ENCODE measurements at regions not wholly inside any gene's neighbourhood (a gene's known extent, or its start where the extent isn't known, plus 50 kb on each side); places are given as distances from the start of the nearest gene placed in this dataset.

- no peak overlapping the region for H3K4me3 ChIP-seq (ENCODE audit: low read length)
- H3K27ac ChIP-seq (ENCODE audit: low read depth, low read length), result no peak overlapping the region
- H3K9me2 ChIP-seq (replicated peaks; ENCODE audit: control insufficient read depth, low read length), result no peaks in the 10 kb centered on the region
- H3K36me3 ChIP-seq (ENCODE audit: control insufficient read depth, low read length), result no peaks in the 10 kb centered on the region
- no peaks in the 10 kb centered on the region for H4K20me1 ChIP-seq (ENCODE audit: control insufficient read depth, insufficient read depth, low read depth, low read length)
- peaks cover 8% of the 10 kb centered on the region; the same call in 1 of the 2 replicates for H3K27me3 ChIP-seq (ENCODE audit: control insufficient read depth, low read length)
- no peaks in the 10 kb centered on the region for H3K4me1 ChIP-seq (ENCODE audit: control insufficient read depth, low read length)
- no peaks in the 10 kb centered on the region for H3K79me2 ChIP-seq (ENCODE audit: control insufficient read depth, low read length)
- H3K4me2 ChIP-seq (ENCODE audit: low read length), result no peak overlapping the region
- H3F3A ChIP-seq (ENCODE audit: control insufficient read depth, insufficient read depth), result no peaks in the 10 kb centered on the region
- no peak for TF ChIP-seq EZH2phosphoT487 (IDR thresholded peaks at IDR 0.05; ENCODE audit: borderline replicate concordance, low read length)
- TF ChIP-seq CTCF (IDR thresholded peaks at IDR 0.05; ENCODE audit: low read depth, low read length, poor library complexity, severe bottlenecking), result no peak
- H3K9me3 ChIP-seq (ENCODE audit: control insufficient read depth, insufficient read depth, low read length), result 0 out of 2 replicates have a peak, but pooled peaks cover 3% of the 10 kb centered on the region
These were observed 65.2 kb upstream of the SGIP1 start for GRCh38 chr1:66468722-66469121.

- Histone ChIP-seq H3K79me2 (ENCODE audit: control insufficient read depth, low read length) (no peaks in the 10 kb centered on the region), H3K4me2 (ENCODE audit: low read length) (no peak overlapping the region), H3K4me1 (ENCODE audit: control insufficient read depth, low read length) (no peaks in the 10 kb centered on the region), H4K20me1 (ENCODE audit: control insufficient read depth, insufficient read depth, low read depth, low read length) (no peaks in the 10 kb centered on the region), H3K36me3 (ENCODE audit: control insufficient read depth, low read length) (no peaks in the 10 kb centered on the region), H3K27me3 (ENCODE audit: control insufficient read depth, low read length) (no peaks in the 10 kb centered on the region), H3K9me3 (ENCODE audit: control insufficient read depth, insufficient read depth, low read length) (peaks cover 4% of the 10 kb centered on the region; the same call in 1 of the 2 replicates), H3K9me2 (replicated peaks; ENCODE audit: control insufficient read depth, low read length) (0 out of 2 replicates have a peak, but pooled peaks cover 2% of the 10 kb centered on the region), H3K27ac (ENCODE audit: low read depth, low read length) (no peak overlapping the region), H3F3A (ENCODE audit: control insufficient read depth, insufficient read depth) (no peaks in the 10 kb centered on the region), H3K4me3 (ENCODE audit: low read length) (no peak overlapping the region)
- TF ChIP-seq CTCF (IDR thresholded peaks at IDR 0.05; ENCODE audit: low read depth, low read length, poor library complexity, severe bottlenecking) (no peak), EZH2phosphoT487 (IDR thresholded peaks at IDR 0.05; ENCODE audit: borderline replicate concordance, low read length) (no peak)
These were observed 58.0 kb upstream of the SGIP1 start for GRCh38 chr1:66475940-66476339.

- H3K36me3 ChIP-seq (ENCODE audit: control insufficient read depth, low read length), result no peaks in the 10 kb centered on the region
- H3K9me3 ChIP-seq (ENCODE audit: control insufficient read depth, insufficient read depth, low read length), result peaks cover 4% of the 10 kb centered on the region; the same call in 1 of the 2 replicates
- no peaks in the 10 kb centered on the region for H3K4me1 ChIP-seq (ENCODE audit: control insufficient read depth, low read length)
- H3K27me3 ChIP-seq (ENCODE audit: control insufficient read depth, low read length), result no peaks in the 10 kb centered on the region
- no peaks in the 10 kb centered on the region for H3K79me2 ChIP-seq (ENCODE audit: control insufficient read depth, low read length)
- H3F3A ChIP-seq (ENCODE audit: control insufficient read depth, insufficient read depth), result no peaks in the 10 kb centered on the region
- no peak overlapping the region for H3K4me3 ChIP-seq (ENCODE audit: low read length)
- H3K27ac ChIP-seq (ENCODE audit: low read depth, low read length), result no peak overlapping the region
- 0 out of 2 replicates have a peak, but pooled peaks cover 2% of the 10 kb centered on the region for H3K9me2 ChIP-seq (replicated peaks; ENCODE audit: control insufficient read depth, low read length)
- no peaks in the 10 kb centered on the region for H4K20me1 ChIP-seq (ENCODE audit: control insufficient read depth, insufficient read depth, low read depth, low read length)
- no peak overlapping the region for H3K4me2 ChIP-seq (ENCODE audit: low read length)
- TF ChIP-seq EZH2phosphoT487 (IDR thresholded peaks at IDR 0.05; ENCODE audit: borderline replicate concordance, low read length) (no peak), CTCF (IDR thresholded peaks at IDR 0.05; ENCODE audit: low read depth, low read length, poor library complexity, severe bottlenecking) (no peak)
These were observed 57.2 kb upstream of the SGIP1 start for GRCh38 chr1:66476774-66477173.

All from DOHH2 (cell line).